RPMI8226 (cell line): ENCODE measurements at regions not wholly inside any gene's neighbourhood (a gene's known extent, or its start where the extent isn't known, plus 50 kb on each side); places are given as distances from the start of the nearest gene placed in this dataset.
"Not testable (repeated sequence)": the region's sequence is repeated elsewhere in the genome, so short reads cannot be mapped to it uniquely, and the experiment has no call there.

Experiments
- DNase-seq: peaks from one replicate; pipeline ENCODE4 v3.0.0-alpha.2; 2015

DNA sequence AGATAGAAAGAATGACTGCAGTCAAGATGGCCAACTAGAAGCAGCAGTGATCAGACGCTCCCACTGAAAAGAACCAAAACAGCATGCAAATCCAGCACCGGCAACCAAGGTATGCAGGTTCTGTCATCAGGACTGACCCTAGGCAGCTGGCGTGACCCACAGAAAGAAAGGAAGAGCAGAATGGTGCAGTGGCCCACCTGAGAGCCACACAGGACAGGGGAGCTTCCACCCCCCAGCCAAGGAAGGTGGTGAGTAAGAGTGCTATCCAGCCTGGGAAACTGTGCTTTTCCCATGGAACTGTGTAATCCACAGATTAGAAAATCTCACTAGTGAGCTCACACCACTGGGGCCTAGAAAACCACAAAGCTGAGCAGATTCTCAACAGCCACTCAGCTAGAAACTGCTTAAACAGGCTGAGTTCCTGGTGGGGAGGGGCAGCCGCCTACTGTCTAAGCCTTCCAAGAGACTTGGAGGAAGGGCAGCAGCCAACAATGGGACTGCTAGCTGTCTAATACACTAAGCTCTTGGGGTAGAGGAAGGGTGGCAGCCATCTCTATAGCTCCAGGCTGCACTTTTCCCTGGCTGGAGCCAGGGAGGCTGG lies 127.9 kb downstream of the EVA1A start:
- DNase-seq = no peak

DNA sequence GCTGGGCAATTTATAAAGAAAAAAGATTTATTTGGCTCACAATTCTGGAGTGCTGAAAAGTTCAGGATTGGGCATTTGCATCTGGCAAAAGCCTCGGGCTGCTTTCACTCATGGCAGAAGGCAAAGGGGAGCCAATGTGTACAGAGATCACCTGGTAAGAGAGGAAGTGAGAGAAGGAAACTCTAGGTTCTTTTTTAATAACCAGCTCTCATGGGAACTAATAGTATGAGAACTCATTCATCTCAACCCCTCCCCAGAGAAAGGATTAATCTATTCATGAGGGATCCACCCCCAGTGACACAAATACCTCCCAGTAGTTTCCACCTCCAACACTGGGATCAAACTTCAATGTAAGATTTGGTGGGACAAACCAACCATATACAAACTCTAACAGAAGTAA lies 129.0 kb downstream of the EVA1A start:
- no peak for DNase-seq

DNA sequence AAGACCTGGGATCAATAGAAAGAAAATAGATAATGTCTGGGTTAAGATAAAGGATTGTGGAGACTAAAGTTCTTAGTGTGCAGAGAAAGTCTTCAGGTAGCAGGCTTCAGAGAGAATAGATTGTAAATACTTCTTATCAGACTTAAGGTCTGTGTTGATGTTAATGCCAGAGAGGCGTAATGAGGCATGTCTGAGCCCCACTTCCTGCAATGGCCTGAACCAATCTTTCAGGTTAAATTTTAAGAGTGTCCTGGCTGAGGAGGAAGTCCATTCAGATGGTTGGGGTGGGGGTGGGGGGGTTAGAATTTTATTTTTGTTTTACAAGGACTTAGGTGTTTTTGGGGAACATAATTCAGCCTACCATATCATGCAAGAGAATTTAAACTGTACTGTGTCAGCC lies 129.5 kb downstream of the EVA1A start:
- DNase-seq = no peak

DNA sequence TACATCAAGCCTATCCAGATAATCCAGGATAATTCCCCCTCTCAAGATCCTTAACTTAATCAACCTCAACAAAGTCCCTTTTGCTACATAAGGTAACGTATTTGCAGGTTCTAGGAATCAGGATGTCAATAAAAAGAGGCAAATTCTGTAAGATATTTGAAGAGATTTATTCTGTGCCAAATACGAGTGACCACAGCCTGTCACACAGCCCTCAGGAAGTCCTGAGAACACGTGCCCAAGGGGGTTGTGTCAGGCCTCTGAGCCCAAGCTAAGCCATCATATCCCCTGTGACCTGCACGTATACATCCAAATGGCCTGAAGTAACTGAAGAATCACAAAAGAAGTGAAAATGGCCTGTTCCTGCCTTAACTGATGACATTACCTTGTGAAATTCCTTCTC lies 130.3 kb downstream of the EVA1A start:
- DNase-seq = not testable (repeated sequence)

DNA sequence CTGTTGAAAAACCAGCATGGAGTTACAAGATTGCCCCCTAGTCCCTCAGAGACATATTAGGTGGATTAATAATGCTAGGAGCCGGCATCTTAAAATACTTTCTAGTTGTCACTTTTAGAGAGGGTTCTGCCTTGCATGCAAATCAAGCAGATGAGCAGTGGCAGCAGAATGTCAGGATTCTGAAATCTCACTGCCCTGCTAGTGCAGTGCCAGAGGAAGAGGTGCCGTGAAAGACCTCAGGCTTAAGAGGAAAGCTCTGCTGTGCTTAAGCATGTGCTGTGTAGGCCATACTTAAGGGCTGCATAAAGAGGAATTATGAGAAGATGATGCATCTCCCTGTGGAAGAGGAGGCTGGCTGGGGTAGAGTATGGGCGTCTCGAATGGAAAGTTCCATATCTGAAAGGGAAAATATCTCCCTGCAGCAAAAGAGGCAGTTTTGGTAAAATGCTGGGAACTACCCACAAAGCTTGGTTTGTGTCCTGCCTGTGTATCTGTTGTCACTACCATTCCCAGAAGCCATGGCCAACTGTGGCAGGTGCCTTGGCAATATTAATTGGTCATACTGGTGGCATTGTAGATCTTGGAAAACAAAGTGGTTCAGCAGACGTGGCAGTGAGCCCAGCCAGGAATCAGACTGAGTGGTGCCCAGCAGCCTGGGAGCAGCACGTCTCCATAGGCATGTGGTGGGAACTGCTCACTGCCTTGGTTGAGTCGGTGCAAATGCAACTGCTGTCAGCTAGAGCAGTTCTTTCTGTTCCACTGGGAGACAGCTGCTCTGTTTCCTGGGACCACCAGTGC lies 131.9 kb downstream of the EVA1A start:
- DNase-seq = no peak

DNA sequence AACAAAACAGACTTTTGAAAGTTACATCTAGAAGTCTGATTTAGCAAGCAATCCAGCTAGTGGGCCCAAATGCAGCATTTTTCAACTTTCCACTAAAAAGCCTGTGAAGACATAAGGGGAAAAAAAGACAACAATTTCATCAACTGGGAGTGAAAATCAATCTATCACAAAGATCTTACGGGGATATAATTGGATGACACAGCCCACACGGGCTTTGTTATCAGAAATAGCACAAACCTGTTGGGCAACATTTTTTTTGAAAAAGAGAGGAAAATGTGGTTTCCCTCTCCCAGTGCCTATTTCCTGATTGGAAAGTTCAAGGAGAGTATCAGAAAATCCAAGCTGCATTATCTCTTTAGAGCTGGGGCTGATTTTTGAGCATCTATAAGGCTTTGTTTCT lies 132.7 kb downstream of the EVA1A start:
- DNase-seq = no peak

DNA sequence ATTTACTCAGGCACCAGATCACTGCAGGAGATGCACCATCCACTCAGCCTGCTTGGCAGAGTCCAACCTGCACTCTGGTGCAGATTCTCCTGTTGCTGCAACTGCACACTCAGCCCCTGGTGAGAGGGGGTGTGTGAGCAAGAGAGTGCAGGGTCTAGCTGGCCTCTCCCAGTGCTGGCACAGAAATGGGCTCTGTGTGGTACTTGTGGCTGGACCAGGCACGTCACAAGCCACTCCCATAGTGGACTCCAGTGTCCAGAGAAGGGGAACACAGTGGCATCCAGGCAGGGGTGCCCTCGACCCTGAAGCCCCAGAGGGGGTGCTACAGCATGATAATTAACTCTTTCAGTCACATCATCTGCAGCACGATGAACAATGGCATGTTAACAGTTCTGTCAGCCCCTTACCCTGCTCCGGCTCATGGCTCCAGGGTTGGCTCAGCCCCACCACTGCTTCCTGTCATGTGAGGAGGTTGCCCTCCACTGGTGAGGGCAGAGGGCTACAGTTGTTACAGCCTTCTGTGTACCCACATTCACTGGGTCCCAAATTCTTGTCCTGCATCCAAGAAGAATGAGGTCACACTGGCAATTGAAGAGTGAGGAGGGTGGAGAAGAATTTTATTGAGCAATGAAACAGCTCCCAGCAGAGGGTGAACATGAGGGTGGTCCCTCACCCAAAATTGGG lies 135.7 kb downstream of the EVA1A start:
- DNase-seq = no peak

DNA sequence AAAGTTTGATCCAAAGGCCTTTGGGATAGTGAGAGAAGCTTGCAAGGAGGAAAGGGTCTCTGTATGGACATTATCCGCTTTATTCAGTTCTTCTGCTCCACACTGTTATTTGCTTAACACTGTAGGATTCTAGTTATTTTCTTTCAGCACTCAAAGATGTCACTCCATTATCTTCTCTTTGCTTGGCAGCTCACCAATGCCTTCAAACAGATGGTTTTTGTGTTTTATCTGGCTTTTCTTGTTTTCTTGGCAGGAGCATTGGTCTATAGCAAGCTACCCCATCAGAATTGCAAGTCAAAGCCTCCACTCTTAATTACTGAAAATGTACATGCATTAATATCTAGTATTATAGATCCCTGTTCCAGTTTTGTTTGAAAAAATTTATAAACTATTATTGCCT lies 138.8 kb downstream of the EVA1A start:
- DNase-seq = no peak

DNA sequence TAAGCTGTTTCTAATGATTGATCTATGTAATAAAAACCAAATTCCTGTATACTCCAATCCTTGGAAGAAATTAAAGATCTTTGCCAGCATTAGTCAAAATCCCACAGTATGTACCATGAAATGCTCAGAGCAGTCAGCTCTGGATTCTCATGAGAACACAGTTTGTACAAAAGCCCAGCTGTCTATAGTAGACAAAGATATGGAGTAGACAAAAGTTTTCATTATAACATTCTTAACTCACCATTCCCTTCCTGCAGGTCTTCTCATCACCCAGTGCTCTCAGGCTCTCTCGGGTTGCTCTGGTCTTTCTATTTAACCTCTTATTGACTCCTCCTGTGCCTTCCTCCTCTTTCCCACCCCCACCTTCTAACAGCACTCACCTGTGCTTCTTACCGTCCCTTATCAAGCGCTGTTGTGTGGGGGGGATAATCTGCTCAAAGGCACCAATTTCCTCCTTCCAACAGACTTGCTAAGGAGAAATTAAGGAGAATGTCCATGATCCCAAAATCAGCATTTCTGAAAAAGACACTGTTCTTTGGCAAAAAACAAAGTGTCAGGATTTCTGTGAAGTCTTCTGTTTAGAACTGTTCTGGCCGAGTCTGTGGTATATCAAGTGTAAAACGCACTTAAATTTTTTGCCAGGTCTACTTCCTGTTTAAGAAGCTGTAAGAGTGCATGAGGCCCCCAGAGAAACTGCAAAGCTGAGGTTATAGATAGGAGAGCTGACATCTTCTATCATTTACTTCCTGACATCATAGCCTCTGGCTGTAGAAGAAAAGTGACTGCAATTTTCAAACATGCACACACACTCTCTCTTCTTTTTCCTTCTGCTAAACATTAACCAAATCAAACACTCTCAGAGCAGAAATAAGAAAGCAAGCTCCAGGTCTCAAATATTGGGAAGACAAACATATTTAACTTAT lies 144.1 kb downstream of the EVA1A start:
- no peak for DNase-seq

DNA sequence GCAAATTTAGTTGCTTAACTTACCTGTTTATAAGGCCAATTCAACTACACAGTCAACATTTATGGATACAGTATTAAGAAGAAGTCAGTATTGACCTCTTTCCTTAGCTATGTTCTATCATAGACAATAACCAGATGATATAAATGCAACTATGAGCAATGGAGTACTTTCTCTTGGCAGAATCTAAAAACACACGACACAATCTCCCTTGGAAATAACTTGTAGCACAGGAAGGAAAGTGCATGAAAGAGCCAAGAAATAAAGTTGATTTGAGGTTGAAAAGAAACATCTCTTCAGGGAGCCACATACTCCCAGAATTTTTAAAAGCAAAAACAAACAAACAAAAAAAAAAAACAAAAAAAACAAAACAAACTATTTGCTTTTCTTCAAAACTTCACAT lies 145.0 kb downstream of the EVA1A start:
- DNase-seq = no peak

DNA sequence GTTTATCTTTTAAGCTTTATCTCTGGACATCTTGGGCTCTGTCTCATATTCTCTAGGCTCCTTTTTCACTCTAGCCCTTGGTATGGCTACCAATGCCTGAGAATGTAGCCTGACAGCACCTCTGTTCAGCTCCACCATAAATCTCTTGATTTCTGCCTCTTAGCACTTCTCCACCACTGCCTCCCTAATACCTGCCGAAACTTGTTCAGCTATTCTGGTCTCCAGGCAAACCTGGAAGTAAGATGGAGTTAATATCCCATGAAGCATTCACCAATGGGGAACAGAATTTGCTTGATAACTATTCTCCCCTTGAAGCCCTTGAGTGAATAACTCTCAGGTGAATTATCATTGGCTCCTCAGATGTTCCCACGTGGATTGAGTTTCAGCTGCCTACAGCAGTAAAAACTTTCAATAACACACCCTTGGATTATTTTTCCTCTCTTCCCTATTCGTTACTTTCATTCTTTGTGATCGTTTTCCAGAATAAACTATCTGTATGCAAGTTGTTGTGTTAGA lies 145.6 kb downstream of the EVA1A start:
- no peak for DNase-seq

DNA sequence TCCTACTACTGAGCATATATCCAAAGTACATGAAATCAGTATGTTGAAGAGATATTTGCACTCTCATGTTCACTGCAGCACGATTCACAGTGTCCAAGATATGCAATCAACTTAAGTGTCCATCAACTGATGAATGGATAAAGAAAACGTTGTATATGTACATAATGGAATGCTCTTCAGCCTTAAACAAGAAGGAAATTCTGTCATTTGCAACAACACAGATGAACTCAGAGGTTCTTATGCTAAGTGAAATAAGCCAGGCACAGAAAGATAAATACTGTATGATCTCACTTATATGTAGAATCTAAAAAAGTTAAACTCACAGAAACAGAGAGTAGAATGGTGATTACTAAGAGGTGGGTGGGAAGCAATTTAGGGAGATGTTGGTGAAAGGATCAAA lies 149.2 kb downstream of the EVA1A start:
- no peak for DNase-seq

DNA sequence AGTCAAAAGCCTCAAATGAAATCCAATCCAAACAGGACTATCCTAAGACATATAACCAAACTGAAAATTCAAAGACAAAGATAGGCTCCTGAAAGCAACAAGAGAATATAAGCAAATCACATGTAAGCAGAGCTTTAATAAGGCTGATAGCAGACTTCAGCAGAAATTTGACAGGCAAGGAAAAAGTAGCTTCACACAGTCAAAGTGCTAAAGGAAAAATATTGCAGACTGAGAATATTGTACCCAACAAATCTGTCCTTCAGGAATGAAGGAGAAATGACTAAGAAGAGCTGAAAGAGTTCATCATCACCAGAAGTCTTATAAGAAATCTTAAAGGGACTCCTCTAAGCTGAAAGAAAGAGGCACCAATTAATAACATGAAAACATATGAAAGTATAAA lies 150.0 kb downstream of the EVA1A start:
- no peak for DNase-seq

DNA sequence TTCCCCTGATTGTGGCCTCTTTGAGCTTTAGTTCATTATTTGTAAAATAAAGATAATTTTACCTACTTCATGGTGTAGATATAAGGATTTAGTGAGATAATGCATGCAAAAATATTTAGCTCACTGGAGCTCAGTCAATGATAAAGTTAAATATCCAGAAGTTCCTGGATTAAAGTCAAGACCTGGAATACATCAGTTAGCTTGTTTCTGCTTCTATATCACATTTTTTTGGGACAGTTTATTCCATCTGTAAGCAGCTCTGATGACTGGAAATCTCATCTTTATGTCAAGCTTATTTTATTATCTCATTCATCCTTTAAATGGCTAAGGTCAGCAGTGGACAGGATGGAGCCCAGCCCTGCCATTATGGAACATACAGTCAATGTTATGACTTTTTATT lies 152.0 kb downstream of the EVA1A start:
- DNase-seq = no peak

DNA sequence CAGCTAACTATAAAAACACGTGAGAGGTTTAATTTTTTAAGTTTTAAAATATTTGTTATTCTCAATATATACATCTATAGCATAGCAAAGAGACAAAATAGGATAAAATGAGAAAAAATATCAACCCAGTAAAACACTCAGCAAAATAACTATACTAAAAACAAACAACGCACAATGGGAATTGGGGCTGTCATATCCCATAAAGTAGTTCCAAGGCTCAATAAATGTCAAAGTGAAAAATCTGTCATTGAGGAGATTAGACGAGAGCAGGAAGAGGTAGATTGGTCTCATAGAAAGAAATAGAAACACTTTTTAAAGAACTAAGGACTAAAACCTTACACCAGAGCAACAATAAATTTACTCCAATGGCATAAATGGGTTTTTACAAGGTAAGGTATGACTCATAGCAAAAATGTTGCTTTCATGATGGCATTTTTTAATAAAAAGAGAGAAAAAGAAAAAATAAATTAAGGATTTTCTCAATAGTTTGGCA lies 153.7 kb downstream of the EVA1A start:
- DNase-seq = no peak

DNA sequence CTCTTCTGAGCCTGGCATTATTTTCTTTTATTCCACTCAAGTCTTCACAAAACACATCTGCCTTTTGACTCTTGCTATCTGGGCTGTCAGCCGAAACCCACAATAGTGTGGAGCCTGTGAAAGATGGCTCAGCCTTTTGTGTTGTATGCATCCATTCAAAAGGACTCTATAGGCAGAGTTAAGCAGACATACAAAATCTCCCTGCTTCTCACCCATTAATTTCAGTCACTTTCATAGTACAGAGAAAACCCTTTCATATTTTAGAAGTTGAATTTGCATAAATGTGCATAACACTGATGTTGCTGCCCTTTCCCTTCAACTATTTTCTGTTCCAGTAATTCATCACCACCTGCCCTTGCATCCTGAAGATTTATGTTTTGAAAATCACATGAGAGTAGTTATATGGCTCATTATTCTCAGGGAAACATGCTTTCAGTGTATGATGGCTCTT lies 154.6 kb downstream of the EVA1A start:
- DNase-seq = no peak

DNA sequence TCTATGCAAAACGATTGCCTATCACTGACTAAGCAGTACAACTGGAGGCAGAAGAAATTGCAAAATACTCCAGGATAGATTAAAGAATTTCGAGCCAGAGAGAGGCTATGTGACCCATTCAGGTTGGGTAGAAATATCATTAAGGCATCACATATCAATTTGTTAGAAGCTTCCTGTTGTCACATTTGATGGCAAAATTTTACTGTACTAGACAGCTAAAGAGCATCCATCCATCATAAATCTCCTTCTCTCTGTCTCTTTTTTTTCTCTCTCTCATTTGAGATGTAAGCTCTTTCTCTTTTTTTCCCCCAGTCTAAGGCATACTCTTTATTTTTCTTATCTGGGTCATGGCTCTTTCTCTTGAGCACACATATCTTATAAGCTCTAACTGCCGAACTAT lies 155.7 kb downstream of the EVA1A start:
- DNase-seq = no peak

DNA sequence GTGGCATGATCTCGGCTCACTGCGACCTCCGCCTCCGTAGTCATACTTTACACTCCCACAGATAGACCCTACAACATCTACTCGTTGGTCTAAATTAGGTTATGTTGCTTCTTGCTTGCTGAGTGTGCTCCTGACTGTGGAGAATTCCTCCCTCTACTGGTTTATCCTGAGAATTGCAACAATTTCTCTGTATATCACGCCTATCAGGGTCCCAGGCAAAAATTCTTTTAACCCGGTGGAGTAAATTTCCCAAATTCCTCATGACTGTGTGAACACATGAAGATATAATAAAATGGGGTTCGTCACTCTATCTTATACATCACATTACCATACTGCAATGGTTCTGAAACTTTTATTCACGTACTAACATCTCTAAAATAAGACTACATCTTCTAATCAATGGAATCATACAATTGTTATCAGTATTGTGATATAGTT lies 156.7 kb downstream of the EVA1A start:
- peak; percentile 48 for DNase-seq

DNA sequence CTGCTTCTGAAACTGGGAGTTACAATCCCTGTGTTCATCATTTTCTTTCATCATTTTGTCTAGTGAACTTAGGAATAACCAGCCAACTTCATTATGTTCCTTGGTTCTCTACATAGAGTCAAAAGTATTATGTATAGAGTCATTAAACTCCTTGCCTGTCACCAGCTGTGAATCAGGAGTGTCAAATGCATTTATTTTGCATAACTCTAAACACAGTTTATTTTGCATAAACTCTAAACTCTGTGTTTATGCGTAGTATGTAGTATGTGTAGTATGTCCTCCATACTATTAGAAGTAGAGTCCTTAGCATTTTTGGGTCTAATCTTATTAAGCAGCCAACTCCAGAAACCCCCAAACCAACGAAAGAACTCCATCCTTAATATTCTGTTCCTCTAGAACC lies 164.4 kb downstream of the EVA1A start:
- no peak for DNase-seq

DNA sequence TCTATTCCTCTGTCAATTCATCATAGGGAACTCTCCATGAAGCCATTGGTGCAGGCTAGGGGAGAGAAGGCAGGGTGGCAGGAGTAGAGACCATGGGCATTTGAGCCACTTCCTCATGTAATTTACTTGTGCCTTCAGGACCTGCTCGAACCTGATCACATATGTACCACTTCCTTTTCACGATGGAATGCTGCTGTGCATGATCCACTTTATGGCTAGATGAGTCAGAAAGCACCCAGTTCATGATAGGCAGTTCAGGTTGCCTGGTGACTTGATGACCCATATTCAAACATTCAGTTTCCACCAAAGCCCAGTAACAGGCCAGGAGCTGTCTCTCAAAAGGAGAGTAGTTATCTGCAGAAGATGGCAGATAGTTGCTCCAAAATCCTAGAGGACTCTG lies 166.0 kb downstream of the EVA1A start:
- not testable (repeated sequence) for DNase-seq

DNA sequence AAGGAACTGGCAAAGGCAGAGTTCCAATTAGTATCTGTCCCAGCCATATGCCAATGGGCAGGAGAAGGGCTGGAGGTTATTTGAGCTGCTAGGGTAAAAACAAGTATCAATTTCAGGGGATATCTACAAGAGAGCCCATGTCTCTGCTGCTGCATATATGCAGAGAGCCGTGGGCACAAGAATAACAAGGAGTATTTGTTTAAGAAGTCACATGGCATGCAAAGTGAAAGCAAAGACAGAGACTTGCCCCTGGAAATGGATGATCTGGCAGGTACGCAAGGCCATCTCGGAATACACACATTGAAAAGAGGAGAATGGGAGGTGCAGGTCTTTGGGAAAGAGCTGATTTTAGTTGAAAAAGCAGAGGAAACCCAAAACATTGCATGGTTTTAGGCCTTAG lies 170.6 kb downstream of the EVA1A start:
- peak; percentile 5 for DNase-seq

DNA sequence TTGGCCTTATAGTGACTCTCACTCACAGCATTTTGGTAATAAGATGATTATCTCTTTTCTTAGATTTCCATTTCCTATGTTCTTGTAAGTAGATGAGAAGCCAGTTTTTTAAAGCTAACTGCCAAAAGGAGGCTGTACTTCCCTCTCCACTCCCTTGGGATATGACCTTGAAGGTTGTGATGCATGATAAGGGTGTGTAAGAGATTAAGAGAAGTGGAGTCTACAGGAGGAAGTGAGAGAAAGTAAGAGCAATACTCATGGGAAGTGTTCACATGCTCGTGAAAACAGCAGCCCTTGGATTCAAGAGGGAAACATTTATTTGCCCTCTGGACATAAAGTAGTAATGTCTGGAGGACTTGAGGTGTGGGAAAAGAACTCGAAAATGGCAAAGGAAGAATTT lies 171.5 kb downstream of the EVA1A start:
- no peak for DNase-seq

DNA sequence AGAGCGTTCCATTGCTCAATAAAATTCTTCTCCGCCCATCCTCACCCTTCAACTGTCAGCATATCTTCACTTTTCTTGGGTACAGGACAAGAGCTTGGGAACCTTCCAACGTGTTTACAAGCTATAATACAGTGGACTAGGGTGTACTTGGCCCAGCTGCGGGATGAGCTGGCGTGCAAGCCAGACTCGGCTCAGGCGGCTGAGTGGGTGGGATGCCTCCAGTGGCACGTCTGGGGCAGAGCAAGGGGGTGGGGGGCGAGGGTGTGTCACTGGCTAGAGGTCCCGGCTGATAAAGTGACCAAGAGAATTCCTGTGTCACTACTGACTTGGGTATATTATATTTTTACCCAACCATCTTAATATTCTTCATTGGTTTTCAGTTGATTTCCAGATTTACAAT lies 179.7 kb downstream of the EVA1A start:
- no peak for DNase-seq
